NOMO-1 (cell line): ENCODE measurements at regions not wholly inside any gene's neighbourhood (a gene's known extent, or its start where the extent isn't known, plus 50 kb on each side); places are given as distances from the start of the nearest gene placed in this dataset.
"Not testable (repeated sequence)": the region's sequence is repeated elsewhere in the genome, so short reads cannot be mapped to it uniquely, and the experiment has no call there.

ENCODE experiments used
- DNase-seq, 2 experiments: peaks; one replicate each; lab custom pipeline; 2025; ENCODE audit not compliant: unreplicated experiment in 2 of 2; lab: John Stamatoyannopoulos, UW

DNA sequence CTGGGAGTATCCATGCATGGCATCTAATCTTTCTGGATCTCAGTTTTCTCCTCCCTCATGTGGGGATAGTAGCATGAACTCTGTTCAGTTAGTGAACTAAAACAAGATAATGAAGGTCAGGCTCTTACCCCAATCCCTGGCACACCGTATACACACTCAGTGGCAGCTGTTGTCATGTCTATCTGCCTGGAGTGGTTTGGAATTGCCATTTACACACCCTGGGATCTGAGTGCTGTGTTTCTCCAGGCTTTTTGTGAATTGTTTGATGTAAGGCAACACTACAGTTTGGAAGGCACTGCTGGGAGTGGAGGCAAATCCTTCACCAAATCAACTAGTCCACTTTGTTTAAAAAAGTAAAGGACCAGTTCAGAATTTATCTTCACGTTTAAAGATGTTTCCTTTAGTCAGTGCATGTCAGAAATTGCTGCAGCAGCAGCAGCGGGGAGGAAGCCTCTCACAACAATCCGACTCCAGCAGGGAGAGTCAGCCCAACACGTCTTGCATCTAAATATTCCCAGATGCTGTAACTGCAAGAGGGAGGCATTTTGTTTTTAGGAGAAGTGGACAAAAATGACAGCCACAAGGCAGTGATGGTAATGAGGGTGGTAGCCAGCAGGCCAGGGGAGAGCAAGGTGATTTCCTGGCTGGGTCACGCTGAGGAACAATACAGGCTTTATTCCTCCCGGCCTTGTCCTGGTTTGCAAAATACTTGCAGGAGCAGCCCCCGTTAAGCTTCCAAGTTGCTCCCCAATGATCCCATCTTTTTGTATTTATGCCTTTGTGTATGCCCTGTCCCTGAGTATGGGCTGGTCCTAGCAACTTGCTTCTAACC, 128.5 kb upstream of the LRIG1 start:
- DNase-seq = no peak

DNA sequence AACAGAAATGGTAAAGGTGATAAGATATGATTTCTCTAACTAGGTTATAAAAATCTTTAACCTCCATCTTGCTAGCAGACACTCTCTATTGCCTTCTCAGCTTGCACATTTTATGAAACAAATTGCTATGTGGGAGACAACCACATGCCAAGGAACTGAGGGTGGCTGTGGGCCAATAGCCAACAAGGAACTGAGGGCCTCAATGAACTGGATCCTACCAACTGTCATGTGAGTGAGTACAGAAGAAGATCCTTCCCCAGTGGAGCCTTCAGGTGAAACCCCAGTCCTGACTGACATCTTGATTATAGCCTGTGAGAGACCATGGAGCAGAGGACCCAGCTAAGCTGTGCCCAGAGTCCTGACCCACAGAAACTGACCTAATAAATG, 129.2 kb upstream of the LRIG1 start:
- no peak for DNase-seq

DNA sequence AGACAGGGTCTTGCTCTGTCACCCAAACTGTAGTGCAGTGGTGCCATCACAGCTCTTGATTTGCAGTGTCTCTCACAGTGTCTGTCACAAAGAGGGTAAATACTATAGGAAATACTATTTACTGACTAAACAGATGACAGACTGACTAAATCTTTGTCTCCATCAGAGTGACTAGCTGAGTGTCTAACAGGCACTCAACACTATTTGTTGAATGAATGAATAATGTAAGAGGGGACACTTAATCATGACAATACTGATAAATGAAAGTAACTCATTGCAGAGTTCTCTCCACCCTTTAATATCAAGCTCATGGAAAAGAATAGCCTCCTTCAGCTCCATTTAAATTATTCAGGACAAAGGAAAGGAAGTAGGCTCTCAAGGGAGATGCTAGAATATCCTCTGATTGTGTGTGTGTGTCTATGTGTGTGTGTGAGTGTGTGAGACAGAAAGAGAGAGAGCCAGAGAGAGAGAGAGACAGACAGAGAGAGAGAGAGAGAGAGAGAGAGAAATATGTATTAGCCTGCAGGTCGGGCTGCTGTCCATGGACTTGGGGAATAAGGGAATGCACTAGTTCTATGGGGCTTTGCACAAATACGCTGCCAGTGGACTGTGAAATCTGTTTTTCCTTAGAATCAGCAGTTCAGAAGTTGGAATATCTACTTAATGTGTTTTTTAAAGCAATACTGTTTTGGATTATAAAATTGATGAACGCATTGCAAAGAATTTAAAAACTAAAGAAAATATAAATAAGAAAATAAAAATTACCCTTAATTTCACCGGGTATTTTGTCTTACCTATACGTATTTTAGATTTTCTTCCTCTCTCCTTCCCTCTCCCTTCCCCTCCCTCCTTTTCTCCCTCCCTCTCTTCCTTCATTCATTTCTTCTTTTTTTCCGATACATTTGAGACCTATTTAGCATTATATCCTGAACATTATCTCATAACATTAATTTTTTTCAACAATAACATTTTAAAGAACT, 132.9 kb upstream of the LRIG1 start:
- DNase-seq = no peak

DNA sequence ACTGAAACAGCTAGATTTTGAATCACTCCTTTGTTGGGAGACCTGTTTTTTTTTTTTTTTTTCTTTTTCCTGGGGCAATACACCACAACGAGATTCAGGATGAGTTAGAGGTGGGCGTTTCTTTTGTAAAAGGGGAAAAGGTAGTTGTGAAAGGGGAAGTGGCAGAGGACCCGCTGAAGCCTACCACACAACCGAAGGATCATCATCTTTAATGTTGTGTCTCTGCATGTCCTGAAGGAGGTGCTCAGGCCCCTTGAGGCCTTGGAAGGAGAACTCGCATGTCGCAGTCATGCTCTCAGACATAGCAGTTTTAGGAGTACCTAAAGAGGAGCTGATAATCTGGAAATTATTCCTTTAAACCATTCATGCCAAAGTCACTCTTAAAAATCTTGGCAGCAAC, 137.9 kb upstream of the LRIG1 start:
- DNase-seq = peak; percentile 90 to 94

DNA sequence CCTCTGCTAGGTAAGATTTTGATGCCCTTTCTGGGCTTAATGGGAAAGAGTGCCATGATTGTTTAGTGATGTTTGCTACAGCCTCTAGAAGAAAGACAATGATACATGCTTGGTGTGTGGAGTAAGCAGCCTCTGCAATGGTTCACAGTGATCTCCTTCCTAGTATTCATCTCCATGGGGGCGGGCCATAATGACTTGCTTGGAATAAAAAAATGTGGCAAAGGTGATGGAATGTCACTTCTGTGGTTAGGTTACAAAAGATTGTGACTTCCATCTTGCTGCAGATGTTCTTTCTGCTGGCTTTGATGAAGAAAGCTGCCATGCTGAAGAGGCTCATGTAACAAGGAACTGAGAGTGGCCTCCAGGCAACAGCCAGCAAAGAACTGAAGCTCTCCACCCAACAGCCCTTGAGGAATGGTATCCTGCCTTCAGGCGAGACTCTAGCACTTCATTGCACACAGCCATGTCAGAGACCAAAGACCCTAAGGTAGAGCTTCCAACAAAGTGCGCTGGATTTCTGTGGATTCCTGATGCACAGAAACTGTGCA, 139.1 kb upstream of the LRIG1 start:
- peak in 1 of 2 experiments; percentile 63 for DNase-seq

DNA sequence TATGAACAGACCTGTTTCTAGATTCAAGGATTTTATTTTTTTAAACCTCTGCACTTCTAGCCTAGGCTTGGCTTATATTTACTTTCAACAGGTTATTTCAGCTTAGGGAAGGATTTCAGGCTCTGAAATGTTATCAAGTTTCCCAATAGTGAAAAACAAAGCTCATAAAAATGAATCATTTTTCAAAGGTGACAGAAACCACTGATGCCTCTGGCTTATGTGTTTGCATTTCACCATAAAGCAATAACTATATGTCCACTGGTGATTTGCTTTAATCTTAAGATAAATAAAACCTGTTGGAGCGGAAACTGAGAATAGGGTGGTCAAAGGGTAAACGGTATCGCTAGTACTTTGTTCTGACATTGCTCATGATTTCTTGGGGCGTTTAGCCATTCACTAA, 141.2 kb upstream of the LRIG1 start:
- DNase-seq = no peak

DNA sequence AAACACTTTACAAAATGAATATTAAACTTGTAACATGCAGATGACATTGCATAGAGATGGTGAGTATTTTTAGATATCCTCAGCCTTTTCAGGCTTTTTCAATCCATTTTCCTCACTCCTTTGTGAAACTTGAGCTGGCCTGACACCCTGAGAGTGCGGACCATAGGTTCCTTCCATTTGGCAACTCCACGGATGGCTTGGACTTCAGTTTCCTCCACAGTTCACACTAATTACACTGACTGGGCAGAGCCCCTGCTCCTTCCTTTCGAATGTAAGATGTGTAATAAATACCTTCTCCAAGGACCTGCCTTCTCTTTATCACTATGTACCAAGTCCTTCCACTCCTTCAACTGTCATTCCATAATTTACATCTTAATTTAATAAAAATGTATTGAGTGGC, 141.7 kb upstream of the LRIG1 start:
- no peak for DNase-seq

DNA sequence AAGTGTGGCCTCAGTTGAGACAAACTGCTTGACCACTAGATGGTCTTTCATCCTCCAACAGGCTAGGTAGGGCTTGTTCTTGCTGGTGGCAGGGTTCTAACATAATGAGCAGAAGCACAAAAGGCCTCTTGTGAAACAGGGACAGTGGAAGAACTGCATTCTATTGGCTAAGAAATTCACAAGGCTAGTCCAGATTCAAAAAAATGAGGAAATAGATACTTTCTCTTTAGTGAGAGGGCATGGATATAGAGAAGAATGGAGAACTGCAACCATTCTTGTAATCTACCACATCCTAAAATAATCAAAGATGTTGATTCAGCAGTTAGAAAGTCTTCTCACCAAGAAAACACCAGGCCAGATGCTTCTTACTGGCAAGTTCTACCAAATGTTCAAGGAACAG, 143.7 kb upstream of the LRIG1 start:
- peak; percentile 84 to 98 for DNase-seq

DNA sequence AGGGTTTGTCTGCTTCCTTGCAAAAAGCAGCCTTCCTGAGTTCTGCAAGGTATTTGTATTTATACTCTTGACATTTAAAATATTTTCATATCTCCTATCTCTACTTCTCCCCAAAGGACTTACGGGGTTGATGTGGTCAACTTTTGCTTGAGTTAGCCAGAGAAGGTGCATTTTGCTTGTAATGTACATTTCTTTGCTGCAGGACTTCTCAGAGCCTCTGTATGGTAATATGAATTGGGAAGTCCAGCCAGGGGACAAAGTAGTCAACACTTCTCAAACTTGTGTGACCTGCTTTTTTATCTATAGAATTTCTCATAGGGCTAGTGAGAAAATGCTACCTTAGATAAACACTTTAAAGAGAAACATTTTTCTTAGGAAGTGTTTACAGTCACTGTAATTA, 148.2 kb upstream of the LRIG1 start:
- no peak for DNase-seq

DNA sequence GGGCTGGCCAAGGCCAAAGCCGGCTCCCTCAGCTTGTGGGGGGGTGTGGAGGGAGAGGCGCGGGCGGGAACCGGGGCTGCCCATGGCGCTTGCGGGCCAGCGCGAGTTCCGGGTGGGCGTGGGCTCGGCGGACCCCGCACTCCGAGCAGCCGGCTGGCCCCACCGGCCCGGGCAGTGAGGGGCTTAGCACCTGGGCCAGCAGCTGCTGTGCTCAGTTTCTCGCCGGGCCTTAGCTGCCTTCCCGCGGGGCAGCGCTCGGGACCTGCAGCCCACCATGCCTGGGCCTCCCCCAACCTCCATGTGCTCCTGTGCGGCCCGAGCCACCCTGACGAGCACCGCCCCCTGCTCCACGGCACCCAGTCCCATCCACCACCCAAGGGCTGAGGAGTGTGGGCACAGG, 150.7 kb upstream of the LRIG1 start:
- not testable (repeated sequence) for DNase-seq

DNA sequence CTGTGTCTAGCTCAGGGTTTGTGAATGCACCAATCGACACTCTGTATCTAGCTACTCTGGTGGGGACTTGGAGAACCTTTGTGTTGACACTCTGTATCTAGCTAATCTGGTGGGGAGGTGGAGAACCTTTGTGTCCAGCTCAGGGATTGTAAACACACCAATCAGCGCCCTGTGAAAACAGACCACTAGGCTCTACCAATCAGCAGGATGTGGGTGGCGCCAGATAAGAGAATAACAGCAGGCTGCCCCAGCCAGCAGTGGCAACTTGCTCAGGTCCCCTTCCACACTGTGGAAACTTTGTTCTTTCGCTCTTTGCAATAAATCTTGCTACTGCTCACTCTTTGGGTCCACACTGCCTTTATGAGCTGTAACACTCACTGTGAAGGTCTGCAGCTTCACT, 151.3 kb upstream of the LRIG1 start:
- DNase-seq = not testable (repeated sequence)

DNA sequence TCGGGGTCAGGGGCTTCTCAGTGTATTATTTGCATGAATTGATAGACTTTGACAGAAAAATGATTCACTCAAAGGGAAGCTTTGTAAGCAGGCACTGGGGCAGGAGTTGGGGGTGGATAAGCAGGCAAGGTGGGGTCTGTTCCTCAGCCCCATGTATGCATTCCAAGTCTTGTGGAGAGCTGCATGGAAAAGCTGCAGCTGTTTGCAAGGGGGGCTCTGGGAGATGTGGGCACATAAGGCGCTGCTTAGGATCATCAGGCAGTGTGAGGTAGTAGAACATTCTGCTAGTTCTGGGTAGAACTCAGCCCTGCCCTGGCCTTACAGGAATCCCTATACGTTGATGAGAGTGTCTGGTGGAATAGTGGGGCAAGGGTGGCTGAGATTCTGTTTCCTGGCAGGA, 154.2 kb upstream of the LRIG1 start:
- no peak for DNase-seq

DNA sequence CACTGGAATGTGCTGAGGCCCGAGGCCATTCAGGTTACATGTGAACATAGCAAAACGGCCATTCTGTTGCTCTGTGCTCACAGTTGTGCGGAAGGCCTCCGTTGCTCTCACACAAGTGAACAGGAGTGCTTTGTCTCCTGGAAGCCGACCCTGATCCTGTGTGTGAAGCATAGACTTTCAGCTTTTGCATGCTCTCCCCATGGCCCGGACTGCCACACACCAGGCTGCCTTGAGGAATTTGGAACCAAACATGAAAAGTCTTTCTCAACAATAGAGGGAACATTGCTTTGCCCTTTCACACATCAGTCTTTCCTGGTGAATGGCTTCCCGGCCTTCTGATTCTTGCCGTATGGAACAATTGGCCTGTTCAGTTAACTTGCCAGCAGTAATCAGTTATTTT, 154.8 kb upstream of the LRIG1 start:
- DNase-seq = no peak

DNA sequence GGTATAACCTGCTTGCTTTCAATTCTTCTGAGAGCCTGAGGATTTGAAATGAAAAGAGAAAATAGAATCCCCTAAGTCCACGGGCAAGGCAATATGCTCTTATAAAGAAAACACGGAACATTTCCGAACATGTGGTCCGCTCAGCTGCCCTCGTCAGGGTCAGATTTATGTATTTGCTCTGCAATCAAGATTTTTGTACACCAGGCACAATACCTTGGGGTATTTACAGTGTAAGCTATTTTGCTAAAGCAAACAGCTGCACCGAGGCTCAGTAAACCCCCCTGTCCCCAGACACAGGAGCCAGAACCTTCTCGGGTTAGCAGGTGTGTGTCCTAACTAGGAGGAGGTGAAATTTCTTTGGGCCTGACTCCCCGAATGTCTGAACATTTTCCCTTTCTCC, 155.8 kb upstream of the LRIG1 start:
- DNase-seq = no peak

DNA sequence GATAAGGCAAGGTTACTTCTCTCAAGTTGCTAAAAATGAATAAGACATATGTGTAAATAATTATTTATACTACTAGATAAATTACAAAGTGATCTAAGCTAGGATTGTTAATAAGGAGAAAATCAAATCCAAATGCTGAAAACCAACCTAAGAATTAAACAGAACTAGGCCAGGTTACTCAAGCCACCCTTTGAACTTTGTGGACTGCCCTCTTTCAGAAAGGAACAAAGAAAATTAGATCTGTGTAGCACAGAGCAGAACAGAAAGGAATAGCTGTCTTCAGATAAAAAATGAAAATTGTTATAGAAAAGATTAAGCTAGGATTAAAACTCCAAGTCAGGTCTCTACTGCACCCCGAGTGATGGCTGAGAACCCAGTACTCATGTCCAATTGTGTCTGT, 158.2 kb upstream of the LRIG1 start:
- no peak for DNase-seq

DNA sequence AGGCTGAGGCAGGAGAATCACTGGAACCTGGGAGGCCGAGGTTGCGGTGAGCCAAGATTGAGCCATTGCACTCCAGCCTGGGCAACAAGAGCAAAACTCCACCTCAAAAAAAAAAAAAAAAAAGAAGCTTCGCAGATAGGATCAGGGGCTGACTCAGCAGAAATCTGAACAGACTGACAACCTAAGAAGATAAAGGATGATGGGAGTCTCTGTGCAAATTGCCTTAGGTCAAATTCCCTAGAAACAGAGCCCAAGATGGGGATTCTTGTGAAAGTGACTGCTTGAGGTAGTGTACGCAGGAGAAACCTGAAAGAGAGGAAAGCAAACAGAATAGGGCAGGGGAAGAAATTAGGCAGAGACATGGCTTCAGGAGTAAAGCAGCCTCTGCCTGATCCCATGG, 160.8 kb upstream of the LRIG1 start:
- no peak for DNase-seq

DNA sequence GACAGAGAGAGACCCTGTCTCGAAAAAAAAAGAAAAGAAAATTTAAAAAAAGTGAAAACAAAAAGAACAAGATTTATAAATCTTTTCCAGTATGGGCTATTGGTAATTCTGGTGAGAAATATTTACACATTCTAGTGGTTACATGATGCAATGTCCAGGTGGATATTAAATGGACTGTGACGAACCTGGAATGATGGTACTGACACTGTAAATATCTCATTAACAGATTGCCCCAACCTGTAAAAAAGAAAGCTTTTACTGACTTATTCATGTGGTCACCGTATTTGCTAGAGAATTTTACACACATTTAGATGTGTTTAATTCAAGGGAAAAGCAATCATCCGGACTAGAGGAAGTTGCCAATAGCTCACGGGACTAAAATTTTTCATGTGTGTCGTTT, 162.1 kb upstream of the LRIG1 start:
- DNase-seq = no peak

DNA sequence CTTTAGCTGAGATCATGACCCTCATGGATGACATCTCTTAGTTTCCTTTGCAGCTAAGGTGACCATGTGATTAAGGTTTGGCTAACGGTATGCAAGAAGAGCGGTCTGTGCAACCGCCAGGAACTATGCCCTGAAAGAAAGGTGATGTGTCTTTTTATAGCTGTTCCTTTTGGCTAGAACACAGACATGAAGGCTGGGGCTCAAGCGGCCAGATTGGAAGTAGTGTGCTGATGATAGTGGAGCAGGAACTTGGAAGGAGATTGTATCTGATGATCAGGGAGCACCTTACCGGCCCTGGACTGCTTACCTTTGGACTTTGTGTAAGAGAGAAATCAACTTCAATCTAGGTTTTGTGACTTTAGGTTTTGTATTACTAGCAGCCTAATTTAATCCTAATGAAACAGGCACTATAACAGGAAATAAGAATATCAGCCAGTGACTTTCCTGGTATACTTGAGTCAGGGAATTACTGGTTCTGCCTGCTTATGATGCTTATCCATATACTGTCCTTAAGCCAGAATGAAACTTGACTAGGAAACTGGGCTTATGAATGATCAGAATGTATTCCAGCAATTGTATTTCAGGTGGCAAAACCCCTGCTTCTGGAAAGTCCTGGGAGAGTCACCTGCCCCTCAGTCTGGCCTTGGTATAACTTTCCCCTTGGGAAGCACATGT, 164.3 kb upstream of the LRIG1 start:
- DNase-seq = no peak

DNA sequence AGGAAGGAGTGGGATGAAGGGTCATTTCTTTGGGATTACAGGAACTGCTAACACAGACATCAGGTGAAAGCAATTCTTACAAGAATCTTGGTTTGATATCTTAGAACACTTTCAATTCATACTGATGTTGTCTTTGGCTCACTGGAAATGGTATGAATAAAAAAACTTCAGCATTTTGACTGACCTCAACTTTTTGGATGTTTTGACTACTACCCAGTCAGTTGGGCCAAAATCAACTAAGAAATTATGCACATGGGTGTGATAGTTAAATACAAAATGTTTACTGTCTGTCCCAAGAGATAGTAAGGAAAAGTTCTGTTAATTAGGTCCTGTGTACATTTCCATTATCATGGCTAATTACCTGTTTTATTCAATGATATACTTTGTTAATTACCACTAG, 165.5 kb upstream of the LRIG1 start:
- DNase-seq = no peak

DNA sequence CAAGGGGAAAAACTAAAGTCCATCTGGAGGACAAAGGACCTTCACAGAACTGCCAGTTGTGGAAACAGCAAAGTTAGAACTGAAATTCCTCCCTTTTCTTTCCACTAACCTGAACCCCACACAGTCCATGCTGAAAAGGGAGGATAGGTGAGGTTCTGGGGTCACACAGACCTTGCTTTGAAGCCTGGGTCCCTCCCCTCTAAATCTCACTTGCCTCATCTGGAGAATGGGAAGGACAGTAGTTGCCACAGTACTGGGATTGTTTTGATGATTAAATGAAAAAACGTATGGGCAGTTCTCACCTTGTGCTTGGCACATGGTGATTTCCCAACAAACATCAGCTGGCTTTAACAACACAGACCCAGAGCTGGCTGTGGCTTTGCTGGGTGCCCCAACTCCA, 166.4 kb upstream of the LRIG1 start:
- no peak for DNase-seq

DNA sequence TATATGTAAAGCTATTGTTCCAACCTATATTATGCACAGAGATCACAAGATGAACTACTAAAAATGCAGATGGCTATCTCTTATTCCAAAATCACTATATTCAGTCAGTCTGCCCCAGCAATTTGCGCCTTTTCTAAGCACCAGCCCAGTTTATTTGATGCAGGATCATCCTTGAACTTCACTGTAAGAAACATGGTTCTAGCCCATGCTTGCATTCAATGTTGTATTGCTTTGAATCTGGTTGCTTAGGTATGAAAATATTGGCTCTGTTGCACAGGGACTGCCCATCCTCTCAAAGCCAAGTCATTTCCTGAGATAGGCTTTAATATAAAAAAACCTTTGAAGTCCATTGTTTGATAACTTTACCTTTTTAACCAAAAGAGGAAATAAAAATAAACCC, 170.5 kb upstream of the LRIG1 start:
- no peak for DNase-seq
